ENCODE measurements at regions not wholly inside any gene's neighbourhood (a gene's known extent, or its start where the extent isn't known, plus 50 kb on each side); places are given as distances from the start of the nearest gene placed in this dataset.

DNA sequence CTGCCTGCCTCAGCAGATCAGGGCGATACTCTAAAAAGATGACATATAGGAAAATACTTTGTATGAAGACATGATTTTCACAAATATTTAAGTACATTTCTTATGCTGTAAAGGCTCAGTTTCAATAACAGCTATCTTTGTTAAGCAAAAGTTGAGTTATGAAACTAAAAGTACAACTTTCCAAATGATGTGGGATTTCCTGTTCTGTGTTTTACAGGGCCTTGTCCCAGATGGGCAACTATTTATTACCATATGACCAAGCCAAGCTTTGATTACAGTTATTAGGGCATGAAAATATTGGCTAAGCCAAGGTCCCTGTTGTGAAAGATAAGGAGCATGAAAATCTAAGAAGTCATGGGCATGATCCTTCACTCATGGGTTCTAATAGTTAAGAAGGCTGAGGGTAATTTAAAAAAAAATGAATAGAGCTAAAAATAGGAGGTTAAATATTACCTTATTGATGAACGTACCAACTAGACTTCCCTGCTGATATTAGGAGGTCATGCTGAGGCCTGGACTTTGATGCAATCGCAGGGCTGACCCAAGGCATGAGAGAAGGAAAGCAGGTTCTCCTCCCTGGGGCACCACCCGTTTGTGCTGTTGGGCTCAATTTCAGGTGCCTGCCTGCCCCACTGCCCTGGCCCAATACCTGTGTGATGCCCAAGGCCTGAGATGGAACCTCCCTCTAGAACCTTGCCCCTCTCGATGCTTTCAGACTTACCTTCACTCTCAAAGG, 294.4 kb upstream of the PRDM1 start:
- ChIA-PET POLR2A (no interaction called here), CTCF (no interaction called here)
- no peak overlapping the region for H3K4me2 ChIP-seq
- WGBS (ENCODE audit: missing lambda C conversion rate): 81% methylated on average over 5 of the region's 5 CpGs
- peak overlapping the region; percentile 22 to 45; a peak in 4 of 6 replicates for H3K27ac ChIP-seq
- peaks cover 45% of the 10 kb centered on the region for H3K4me1 ChIP-seq
- ATAC-seq (no peak), FAIRE-seq (no peak), DNase-seq (ENCODE audit: low read depth in 1 of 2, low spot score in 1 of 2) (no peak)
- H3K9me3 ChIP-seq: no peaks in the 10 kb centered on the region
- H3K4me3 ChIP-seq: no peak overlapping the region
- TF ChIP-seq, protein P1, sequence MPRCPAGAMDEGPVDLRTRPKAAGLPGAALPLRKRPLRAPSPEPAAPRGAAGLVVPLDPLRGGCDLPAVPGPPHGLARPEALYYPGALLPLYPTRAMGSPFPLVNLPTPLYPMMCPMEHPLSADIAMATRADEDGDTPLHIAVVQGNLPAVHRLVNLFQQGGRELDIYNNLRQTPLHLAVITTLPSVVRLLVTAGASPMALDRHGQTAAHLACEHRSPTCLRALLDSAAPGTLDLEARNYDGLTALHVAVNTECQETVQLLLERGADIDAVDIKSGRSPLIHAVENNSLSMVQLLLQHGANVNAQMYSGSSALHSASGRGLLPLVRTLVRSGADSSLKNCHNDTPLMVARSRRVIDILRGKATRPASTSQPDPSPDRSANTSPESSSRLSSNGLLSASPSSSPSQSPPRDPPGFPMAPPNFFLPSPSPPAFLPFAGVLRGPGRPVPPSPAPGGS (IDR thresholded peaks at IDR 0.05): no peak
- TF ChIP-seq FOSB (CRISPR knock-in tag; IDR thresholded peaks at IDR 0.05) (no peak), CHD4 (IDR thresholded peaks at IDR 0.05; ENCODE audit: borderline replicate concordance) (no peak), REST (IDR thresholded peaks at IDR 0.05) (no peak), NPAS2 (CRISPR knock-in tag; IDR thresholded peaks at IDR 0.05; ENCODE audit: borderline replicate concordance) (no peak), HOXA7 (CRISPR knock-in tag; IDR thresholded peaks at IDR 0.05) (no peak), CBX2 (IDR thresholded peaks at IDR 0.05; ENCODE audit: borderline replicate concordance, low read depth) (no peak), KDM5A (IDR thresholded peaks at IDR 0.05) (no peak), ZSCAN20 (CRISPR knock-in tag; IDR thresholded peaks at IDR 0.05) (no peak), RFX5 (IDR thresholded peaks at IDR 0.05) (no peak), FOXS1 (CRISPR knock-in tag; IDR thresholded peaks at IDR 0.05) (no peak), NR3C1 (IDR thresholded peaks at IDR 0.05) (no peak), HDAC2 (IDR thresholded peaks at IDR 0.05) (no peak)
- TF ChIP-seq, protein P2, sequence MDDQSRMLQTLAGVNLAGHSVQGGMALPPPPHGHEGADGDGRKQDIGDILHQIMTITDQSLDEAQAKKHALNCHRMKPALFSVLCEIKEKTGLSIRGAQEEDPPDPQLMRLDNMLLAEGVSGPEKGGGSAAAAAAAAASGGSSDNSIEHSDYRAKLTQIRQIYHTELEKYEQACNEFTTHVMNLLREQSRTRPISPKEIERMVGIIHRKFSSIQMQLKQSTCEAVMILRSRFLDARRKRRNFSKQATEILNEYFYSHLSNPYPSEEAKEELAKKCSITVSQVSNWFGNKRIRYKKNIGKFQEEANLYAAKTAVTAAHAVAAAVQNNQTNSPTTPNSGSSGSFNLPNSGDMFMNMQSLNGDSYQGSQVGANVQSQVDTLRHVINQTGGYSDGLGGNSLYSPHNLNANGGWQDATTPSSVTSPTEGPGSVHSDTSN (IDR thresholded peaks at IDR 0.05): no peak

DNA sequence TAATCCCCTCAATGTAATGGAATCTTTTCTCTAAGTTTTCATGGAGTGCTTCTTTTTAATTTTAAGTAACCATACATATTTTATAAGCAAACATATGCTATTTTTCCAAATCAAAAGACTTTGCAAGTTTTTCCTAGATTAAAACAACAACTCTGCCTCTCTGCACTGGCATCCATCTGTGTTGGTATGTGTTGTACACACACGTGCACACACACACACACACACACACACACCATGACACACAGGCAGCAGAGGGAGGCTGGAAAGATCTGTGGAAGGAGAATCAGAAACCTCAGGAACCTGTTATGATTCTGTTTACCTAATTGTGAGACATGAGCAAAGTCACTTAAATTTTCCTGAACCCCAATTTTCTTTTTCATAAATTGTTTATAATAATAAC, 295.0 kb upstream of the PRDM1 start:
- no peaks in the 10 kb centered on the region for H3K9me3 ChIP-seq
- ATAC-seq (no peak), FAIRE-seq (no peak), DNase-seq (ENCODE audit: low read depth in 1 of 2, low spot score in 1 of 2) (no peak)
- POLR2A ChIA-PET: no interaction called here
- TF ChIP-seq RNF2 (IDR thresholded peaks at IDR 0.05; ENCODE audit: borderline replicate concordance, low read depth) (no peak), ZSCAN20 (CRISPR knock-in tag; IDR thresholded peaks at IDR 0.05) (no peak), KDM1A (IDR thresholded peaks at IDR 0.05; ENCODE audit: low read depth) (no peak), RCOR1 (IDR thresholded peaks at IDR 0.05; ENCODE audit: low read depth, low read length) (no peak), ESRRA (IDR thresholded peaks at IDR 0.05; ENCODE audit: borderline replicate concordance, low read length) (no peak), CBX8 (IDR thresholded peaks at IDR 0.05) (no peak), USF2 (IDR thresholded peaks at IDR 0.05) (no peak), NR3C1 (IDR thresholded peaks at IDR 0.05) (no peak), ZFP36 (IDR thresholded peaks at IDR 0.05; ENCODE audit: borderline replicate concordance, partially characterized antibody) (no peak), HES2 (IDR thresholded peaks at IDR 0.05) (no peak), NFE2L2 (conservative IDR thresholded peaks at IDR 0.05; ENCODE audit: low read length) (no peak), MYC (IDR thresholded peaks at IDR 0.05; ENCODE audit: borderline replicate concordance, low read length) (no peak)
- TF ChIP-seq, protein P3, sequence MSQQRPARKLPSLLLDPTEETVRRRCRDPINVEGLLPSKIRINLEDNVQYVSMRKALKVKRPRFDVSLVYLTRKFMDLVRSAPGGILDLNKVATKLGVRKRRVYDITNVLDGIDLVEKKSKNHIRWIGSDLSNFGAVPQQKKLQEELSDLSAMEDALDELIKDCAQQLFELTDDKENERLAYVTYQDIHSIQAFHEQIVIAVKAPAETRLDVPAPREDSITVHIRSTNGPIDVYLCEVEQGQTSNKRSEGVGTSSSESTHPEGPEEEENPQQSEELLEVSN (IDR thresholded peaks at IDR 0.05; ENCODE audit: borderline replicate concordance, low read depth): no peak
- TF ChIP-seq, protein P4, sequence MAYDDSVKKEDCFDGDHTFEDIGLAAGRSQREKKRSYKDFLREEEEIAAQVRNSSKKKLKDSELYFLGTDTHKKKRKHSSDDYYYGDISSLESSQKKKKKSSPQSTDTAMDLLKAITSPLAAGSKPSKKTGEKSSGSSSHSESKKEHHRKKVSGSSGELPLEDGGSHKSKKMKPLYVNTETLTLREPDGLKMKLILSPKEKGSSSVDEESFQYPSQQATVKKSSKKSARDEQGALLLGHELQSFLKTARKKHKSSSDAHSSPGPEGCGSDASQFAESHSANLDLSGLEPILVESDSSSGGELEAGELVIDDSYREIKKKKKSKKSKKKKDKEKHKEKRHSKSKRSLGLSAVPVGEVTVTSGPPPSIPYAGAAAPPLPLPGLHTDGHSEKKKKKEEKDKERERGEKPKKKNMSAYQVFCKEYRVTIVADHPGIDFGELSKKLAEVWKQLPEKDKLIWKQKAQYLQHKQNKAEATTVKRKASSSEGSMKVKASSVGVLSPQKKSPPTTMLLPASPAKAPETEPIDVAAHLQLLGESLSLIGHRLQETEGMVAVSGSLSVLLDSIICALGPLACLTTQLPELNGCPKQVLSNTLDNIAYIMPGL (CRISPR knock-in tag; IDR thresholded peaks at IDR 0.05; ENCODE audit: borderline replicate concordance): no peak
- WGBS (ENCODE audit: missing lambda C conversion rate): 76% methylated on average over 1 of the region's 1 CpG
- H3K4me1 ChIP-seq: peaks cover 39% of the 10 kb centered on the region
- no peak overlapping the region for H3K4me3 ChIP-seq
- no peak overlapping the region for H3K4me2 ChIP-seq
- peak overlapping the region in 1 of 2 experiments; percentile 22; a peak in 1 of 6 replicates for H3K27ac ChIP-seq
- CTCF ChIA-PET: no interaction called here
